ENCODE measurements at regions not wholly inside any gene's neighbourhood (a gene's known extent, or its start where the extent isn't known, plus 50 kb on each side); places are given as distances from the start of the nearest gene placed in this dataset.

- no peak for DNase-seq
Observed at GRCh38 chr2:2413525-2413924, 82.5 kb upstream of the MYT1L start.

- no peak for DNase-seq
Observed at GRCh38 chr2:2410987-2411386, 79.9 kb upstream of the MYT1L start.

GRCh38 chr2:2409481-2409880 lies 78.4 kb upstream of the MYT1L start:
- no peak for DNase-seq

- no peak for DNase-seq
Observed at GRCh38 chr2:2405780-2406179, 74.7 kb upstream of the MYT1L start.

- DNase-seq = no peak
Observed at GRCh38 chr2:2400286-2401038, 69.4 kb upstream of the MYT1L start.

- DNase-seq = no peak
Observed at GRCh38 chr2:2399396-2399795, 68.3 kb upstream of the MYT1L start.

- DNase-seq = no peak
Observed at GRCh38 chr2:2392332-2392731, 61.3 kb upstream of the MYT1L start.

- no peak for DNase-seq
Observed at GRCh38 chr2:2389215-2389614, 58.1 kb upstream of the MYT1L start.

All from fibroblast of skin of abdomen (primary cell).